Ascending aorta (tissue), 2 donors: ENCODE measurements at regions not wholly inside any gene's neighbourhood (a gene's known extent, or its start where the extent isn't known, plus 50 kb on each side); places are given as distances from the start of the nearest gene placed in this dataset.

Experiments used
- DNase-seq, 2 donors: peaks; one replicate each; pipeline ENCODE4 v3.0.0-alpha.2; 2019; ENCODE audit warnings: low spot score in 2 of 2
- H3K27ac ChIP-seq, 2 donors: fragments of 200-600 bp; sonication (generic); one replicate each; pipeline ENCODE4 v1.5.1; 2016 to 2017; ENCODE audit warnings: mild to moderate bottlenecking in 1 of 2
- H3K27me3 ChIP-seq: fragments of 200-600 bp; sonication (generic); one replicate; pipeline ENCODE4 v1.5.1; 2017
- H3K36me3 ChIP-seq, 2 donors: fragments of 200-600 bp; sonication (generic); one replicate each; pipeline ENCODE4 v1.5.1; 2016
- H3K4me1 ChIP-seq, 2 donors: fragments of 200-600 bp; sonication (generic); one replicate each; pipeline ENCODE4 v1.5.1; 2016 to 2017; ENCODE audit warnings: mild to moderate bottlenecking in 1 of 2
- H3K4me3 ChIP-seq, 2 donors: fragments of 200-600 bp; sonication (generic); one replicate each; pipeline ENCODE4 v1.5.1; 2016 to 2017; ENCODE audit warnings: mild to moderate bottlenecking in 1 of 2
- H3K9me3 ChIP-seq, 2 donors: fragments of 200-600 bp; sonication (generic); one replicate each; pipeline ENCODE4 v1.5.1; 2016
- intact Hi-C: fragments of 100-400 bp; cut with DNase I; formaldehyde crosslinking; loops from one replicate; pipeline ENCODE4 v1.15.1; 2023
- TF ChIP-seq, protein P1 (sequence below), 3 experiments: fragments of 200-600 bp in 2 of 3; fragments of 450-650 bp in 1 of 3; sonication (generic) in 2 of 3; IDR thresholded peaks; one replicate each; pipeline ENCODE4 v1.5.1; 2016 to 2019; ENCODE audit warnings: antibody characterized with exemption in 3 of 3, mild to moderate bottlenecking in 1 of 3, moderate library complexity in 1 of 3

DNA sequence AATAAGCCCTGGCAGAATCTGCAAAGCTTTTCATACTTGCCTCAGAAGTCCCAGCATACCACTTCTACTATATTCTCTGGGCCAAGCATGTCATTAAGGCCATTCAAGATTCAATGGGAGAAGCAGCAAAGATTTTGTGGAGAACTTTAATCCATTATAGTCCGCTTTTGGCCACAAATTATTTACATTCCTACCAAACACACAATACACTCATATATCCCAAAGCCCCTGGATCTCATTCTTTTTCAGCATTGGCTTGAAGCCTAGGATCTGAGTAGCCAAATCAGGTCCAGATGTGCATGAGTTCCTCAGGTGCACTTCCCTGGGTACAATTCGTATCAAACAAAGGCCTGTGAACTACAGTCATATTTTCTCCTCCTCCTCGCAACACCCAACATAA, 203.4 kb downstream of the NDFIP2 start:
- Histone ChIP-seq H3K27ac (no peak overlapping the region), H3K4me3 (no peak overlapping the region), H3K9me3 (no peaks in the 10 kb centered on the region), H3K27me3 (no peaks in the 10 kb centered on the region), H3K36me3 (no peaks in the 10 kb centered on the region), H3K4me1 (no peaks in the 10 kb centered on the region)
- no peak for DNase-seq
- TF ChIP-seq, protein P1, sequence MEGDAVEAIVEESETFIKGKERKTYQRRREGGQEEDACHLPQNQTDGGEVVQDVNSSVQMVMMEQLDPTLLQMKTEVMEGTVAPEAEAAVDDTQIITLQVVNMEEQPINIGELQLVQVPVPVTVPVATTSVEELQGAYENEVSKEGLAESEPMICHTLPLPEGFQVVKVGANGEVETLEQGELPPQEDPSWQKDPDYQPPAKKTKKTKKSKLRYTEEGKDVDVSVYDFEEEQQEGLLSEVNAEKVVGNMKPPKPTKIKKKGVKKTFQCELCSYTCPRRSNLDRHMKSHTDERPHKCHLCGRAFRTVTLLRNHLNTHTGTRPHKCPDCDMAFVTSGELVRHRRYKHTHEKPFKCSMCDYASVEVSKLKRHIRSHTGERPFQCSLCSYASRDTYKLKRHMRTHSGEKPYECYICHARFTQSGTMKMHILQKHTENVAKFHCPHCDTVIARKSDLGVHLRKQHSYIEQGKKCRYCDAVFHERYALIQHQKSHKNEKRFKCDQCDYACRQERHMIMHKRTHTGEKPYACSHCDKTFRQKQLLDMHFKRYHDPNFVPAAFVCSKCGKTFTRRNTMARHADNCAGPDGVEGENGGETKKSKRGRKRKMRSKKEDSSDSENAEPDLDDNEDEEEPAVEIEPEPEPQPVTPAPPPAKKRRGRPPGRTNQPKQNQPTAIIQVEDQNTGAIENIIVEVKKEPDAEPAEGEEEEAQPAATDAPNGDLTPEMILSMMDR (IDR thresholded peaks at IDR 0.05), result no peak
- intact Hi-C loops, result no loop called here

DNA sequence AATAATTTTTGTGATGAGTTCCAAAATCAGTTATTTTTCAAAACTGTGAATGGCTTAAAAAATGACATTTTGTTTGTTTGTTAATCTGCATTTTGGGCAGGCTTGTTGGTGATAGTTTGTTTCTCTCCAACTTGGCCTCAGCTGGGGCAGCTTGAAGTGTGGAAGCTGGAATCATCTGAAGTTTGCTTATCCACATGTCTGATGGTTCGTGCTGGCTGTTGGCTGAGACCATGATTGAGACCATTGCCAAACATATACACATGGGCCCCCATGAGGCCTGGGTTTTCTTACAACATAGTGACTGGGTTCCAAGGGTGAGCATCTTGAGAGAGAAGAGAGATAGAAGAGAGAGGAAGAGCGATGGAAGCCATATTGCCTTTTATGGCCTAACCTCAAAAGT, 201.2 kb downstream of the NDFIP2 start:
- Histone ChIP-seq H3K27me3 (no peaks in the 10 kb centered on the region), H3K27ac (no peak overlapping the region), H3K4me3 (no peak overlapping the region), H3K36me3 (no peaks in the 10 kb centered on the region), H3K9me3 (no peaks in the 10 kb centered on the region), H3K4me1 (no peaks in the 10 kb centered on the region)
- DNase-seq, result no peak
- intact Hi-C loops, result no loop called here
- TF ChIP-seq, protein P1 (IDR thresholded peaks at IDR 0.05), result no peak

DNA sequence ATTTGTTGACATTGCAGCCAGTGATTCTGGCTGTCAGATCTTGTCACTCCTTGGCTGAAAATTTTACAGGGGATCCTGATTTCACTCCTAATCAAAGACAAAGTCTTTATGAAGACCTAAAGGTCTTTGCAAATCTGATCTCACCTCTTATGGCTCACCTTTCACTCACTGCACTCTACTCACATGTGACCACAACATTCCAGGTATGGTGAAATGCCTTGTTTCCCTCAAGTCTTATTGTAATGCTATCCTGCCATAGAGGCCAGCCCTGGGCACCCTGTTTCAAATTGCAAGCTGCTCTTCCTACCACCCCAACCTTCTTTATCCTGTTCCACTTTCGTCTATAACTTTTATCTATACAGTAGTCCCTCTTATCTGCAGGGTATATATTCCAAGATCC, 200.1 kb downstream of the NDFIP2 start:
- TF ChIP-seq, protein P1 (IDR thresholded peaks at IDR 0.05), result no peak
- Histone ChIP-seq H3K27ac (no peak overlapping the region), H3K27me3 (no peaks in the 10 kb centered on the region), H3K4me1 (no peaks in the 10 kb centered on the region), H3K9me3 (no peaks in the 10 kb centered on the region), H3K36me3 (no peaks in the 10 kb centered on the region), H3K4me3 (no peak overlapping the region)
- DNase-seq, result no peak
- intact Hi-C loops, result no loop called here

DNA sequence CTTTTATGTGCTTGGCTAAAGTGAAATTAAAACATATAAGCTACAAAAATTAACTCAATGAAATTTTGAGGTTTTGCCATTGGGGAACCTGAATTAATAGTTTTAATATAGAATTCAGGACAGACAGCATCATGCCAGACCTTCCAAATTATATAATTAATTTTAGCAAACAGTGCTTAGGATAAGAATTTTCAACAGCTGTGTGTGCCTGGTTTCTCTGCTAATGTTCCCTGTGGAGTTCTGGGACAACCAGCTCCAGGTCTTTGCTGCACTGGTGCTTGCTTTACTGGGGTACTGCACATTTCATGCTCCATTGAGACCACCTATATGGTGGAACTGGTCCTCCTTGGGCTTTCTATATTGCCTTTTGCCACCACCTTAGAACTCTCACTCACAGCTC, 199.5 kb downstream of the NDFIP2 start:
- H3K4me3 ChIP-seq, result no peak overlapping the region
- no peak for DNase-seq
- H3K36me3 ChIP-seq, result no peaks in the 10 kb centered on the region
- TF ChIP-seq, protein P1 (IDR thresholded peaks at IDR 0.05), result no peak
- no peak overlapping the region for H3K27ac ChIP-seq
- intact Hi-C loops, result no loop called here
- no peaks in the 10 kb centered on the region for H3K27me3 ChIP-seq
- no peaks in the 10 kb centered on the region for H3K4me1 ChIP-seq
- H3K9me3 ChIP-seq, result no peaks in the 10 kb centered on the region

DNA sequence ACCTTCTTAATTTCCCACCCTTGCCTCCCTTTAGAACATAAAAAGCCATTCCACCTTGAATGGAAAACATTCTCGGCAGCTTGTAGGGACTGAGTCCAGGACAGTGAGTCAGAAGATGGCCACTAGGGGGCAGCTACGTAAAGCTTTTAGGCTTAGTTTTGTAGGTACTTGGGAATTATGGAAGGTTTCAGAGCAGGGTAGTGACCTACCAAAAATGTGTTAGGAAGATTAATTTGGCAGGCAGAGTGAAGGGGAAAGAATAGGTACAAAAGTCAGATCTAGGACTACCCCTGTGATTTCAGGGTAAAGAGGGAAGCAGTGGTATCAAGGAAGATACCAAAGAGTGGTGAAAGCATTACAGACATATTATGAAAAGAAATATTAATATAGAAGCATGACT, 198.4 kb downstream of the NDFIP2 start:
- Histone ChIP-seq H3K4me3 (no peak overlapping the region), H3K27ac (no peak overlapping the region), H3K4me1 (no peaks in the 10 kb centered on the region), H3K36me3 (no peaks in the 10 kb centered on the region), H3K27me3 (no peaks in the 10 kb centered on the region), H3K9me3 (no peaks in the 10 kb centered on the region)
- intact Hi-C loops, result loop anchor here (10.0 kb wide), 2 partner anchors 655 to 685 kb away; no protein-coding TSS in a partner anchor
- TF ChIP-seq, protein P1 (IDR thresholded peaks at IDR 0.05), result peak; percentile 65 to 74 (median 67)
- DNase-seq, result peak in 1 of 2 donors; percentile 79

DNA sequence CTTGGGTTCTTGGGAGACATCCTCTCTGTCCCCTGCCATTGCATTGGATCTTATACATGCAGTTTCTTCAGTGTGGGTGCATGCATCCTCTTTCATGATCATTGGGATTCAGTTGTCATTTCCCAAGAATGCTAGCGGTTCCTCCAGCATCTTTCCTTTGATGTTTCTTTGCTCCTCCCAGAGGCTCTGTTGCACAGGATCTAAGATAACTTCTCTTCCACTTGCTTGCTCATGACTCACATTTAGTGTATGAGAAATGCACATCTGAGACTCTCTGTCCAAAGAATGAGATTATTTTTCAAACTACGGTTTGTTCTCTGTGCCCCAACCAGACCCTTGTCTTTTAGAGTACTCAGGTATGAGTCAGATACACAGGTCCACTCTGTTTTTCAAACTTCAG, 197.1 kb downstream of the NDFIP2 start:
- Histone ChIP-seq H3K9me3 (no peaks in the 10 kb centered on the region), H3K27ac (no peak overlapping the region), H3K27me3 (no peaks in the 10 kb centered on the region), H3K4me1 (peaks cover 0 to 4% of the 10 kb centered on the region in 2 donors), H3K36me3 (no peaks in the 10 kb centered on the region), H3K4me3 (no peak overlapping the region)
- TF ChIP-seq, protein P1 (IDR thresholded peaks at IDR 0.05), result no peak
- intact Hi-C loops, result loop anchor here (10.0 kb wide), 2 partner anchors 657 to 687 kb away; no protein-coding TSS in a partner anchor
- DNase-seq, result no peak
